ENCODE measurements at regions not wholly inside any gene's neighbourhood (a gene's known extent, or its start where the extent isn't known, plus 50 kb on each side); places are given as distances from the start of the nearest gene placed in this dataset.

DNA sequence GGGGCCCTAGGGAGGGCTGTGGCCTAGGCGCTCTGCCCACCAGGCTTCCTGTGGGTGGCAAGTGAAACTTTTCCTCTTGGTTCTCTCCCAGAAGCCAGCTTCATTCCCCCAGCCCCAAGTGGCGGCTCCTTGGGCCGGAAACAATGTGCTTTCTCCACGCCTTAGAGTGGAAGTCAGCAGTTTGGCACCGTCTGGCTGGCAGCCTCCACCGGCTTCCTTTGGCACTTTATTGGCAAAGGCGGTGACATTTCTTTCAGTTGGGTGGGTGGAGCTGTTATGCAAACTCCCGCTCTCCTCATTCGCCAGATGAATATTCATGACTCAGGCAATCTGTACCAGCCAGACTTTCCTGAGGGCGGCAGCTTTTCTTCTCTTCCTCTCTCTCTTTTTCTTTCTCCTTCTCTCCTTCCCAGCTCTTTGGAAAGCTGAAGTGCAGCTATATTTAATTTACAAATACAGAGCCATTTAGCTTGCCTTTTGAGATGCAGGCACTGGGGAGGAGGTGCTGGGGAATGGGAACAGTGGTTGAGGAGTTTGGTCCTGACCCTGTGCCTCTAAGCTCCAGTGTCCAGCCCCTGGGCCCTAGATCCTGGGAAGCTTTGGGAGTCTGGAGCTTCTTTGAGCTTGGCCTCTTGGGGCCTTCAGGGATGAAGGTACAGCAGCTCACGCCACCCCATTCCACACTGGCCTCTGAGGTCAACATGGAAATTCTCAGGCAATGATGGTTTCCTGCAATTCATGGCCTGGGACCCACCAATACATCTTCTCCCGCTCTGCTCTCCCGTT lies 67.8 kb upstream of the POU3F1 start:
- DNase-seq (ENCODE audit: low read depth in 1 of 2, low spot score in 1 of 2): no peak
- TF ChIP-seq JUND (IDR thresholded peaks at IDR 0.05; ENCODE audit: low read depth): no peak
- in situ Hi-C loops (cut with HindIII; ENCODE audit: low pct_unique_long_range_greater_than_20kb, low sequenced_read_pairs): no loop called here

DNA sequence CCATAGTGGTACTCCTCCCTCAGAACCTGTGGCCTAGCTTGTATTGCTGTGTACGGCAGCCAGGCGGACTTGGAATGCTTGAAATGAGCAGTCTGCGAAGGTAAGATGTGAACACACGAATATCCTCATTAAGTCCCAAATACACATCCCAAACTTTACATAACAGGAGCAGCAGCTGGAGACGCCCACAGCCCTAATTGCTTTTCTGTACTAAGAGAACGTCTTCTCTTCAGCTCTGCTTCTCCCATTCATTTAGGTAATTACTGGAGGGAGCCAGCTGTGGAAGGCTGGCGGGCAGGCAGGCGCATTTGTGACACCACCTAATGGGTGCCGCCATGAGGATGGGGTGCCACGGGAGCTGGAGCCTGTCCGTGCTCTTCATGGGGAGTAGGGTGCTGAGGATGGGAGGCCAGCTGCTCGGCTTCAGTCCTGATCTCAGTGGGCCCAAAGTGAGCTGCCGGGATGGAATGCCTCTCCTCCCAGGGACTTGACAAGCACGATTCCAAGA lies 66.6 kb upstream of the POU3F1 start:
- in situ Hi-C loops (cut with HindIII; ENCODE audit: low pct_unique_long_range_greater_than_20kb, low sequenced_read_pairs): no loop called here
- TF ChIP-seq JUND (IDR thresholded peaks at IDR 0.05; ENCODE audit: low read depth): no peak
- DNase-seq (ENCODE audit: low read depth in 1 of 2, low spot score in 1 of 2): no peak

- DNase-seq (ENCODE audit: low read depth in 1 of 2, low spot score in 1 of 2): no peak
- in situ Hi-C loops (cut with HindIII; ENCODE audit: low pct_unique_long_range_greater_than_20kb, low sequenced_read_pairs): no loop called here
- TF ChIP-seq JUND (IDR thresholded peaks at IDR 0.05; ENCODE audit: low read depth): no peak
Measured at GRCh38 chr1:38111589-38111988, 65.0 kb upstream of the POU3F1 start.

- in situ Hi-C loops (cut with HindIII; ENCODE audit: low pct_unique_long_range_greater_than_20kb, low sequenced_read_pairs): no loop called here
- no peak for DNase-seq (ENCODE audit: low read depth in 1 of 2, low spot score in 1 of 2)
- no peak for TF ChIP-seq JUND (IDR thresholded peaks at IDR 0.05; ENCODE audit: low read depth)
Measured at GRCh38 chr1:38105267-38105666, 58.7 kb upstream of the POU3F1 start.

DNA sequence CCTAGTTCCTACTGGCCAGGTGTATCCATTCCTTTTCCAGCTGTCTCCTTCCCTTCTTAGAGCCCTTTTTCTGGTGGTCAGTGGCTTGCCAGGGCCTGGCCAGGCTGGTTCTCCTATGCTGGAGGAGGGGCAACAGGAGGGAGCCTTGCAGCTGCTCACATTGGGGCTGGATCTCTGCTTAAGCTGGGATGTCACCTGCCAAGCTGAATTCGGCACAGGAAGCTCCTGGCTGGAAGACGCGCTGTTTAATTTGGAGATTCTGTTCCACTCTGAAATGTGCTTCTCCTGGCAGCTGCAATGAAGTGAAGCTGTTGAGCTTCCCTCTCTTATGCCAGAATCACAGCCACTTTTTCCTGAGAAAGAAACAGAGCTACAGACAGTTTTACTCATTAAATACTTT lies 56.0 kb upstream of the POU3F1 start:
- no peak for DNase-seq (ENCODE audit: low read depth in 1 of 2, low spot score in 1 of 2)
- no peak for TF ChIP-seq JUND (IDR thresholded peaks at IDR 0.05; ENCODE audit: low read depth)
- in situ Hi-C loops (cut with HindIII; ENCODE audit: low pct_unique_long_range_greater_than_20kb, low sequenced_read_pairs): no loop called here

DNA sequence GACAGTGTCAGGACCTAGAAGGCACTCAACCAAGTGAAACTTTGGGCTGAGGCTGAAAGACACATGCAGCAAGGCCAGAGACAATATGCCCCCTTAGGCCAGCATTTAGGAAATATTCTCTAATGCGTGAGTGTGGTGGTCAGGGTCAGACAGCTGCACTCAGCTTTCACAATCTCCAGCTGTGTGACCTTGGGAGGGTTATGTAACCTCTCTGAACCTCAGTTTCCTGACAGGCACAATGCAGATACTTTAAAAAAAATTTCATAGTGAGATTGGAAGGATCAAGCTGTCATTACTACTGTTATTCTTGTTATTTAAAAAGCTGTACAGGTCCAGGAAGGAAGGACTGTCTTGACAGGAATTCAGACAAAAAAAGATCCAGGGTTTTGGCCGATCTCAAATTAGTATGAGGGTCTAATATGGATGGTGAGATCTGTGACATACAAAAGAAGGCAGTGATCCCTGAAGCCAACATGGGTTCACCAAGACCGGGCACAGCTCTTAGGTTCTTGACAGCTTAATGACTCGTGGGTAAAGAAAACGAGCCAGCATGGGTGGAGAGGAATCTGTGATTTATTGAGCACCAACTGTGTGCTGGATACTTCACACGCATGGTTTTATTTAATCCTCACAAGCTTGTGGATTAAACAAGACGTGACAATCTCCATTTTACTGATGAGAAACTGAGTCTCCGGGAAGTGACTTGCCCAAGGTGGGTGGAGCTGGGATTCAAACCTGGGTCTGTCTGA lies 54.6 kb upstream of the POU3F1 start:
- no peak for TF ChIP-seq JUND (IDR thresholded peaks at IDR 0.05; ENCODE audit: low read depth)
- no peak for DNase-seq (ENCODE audit: low read depth in 1 of 2, low spot score in 1 of 2)
- in situ Hi-C loops (cut with HindIII; ENCODE audit: low pct_unique_long_range_greater_than_20kb, low sequenced_read_pairs): no loop called here

DNA sequence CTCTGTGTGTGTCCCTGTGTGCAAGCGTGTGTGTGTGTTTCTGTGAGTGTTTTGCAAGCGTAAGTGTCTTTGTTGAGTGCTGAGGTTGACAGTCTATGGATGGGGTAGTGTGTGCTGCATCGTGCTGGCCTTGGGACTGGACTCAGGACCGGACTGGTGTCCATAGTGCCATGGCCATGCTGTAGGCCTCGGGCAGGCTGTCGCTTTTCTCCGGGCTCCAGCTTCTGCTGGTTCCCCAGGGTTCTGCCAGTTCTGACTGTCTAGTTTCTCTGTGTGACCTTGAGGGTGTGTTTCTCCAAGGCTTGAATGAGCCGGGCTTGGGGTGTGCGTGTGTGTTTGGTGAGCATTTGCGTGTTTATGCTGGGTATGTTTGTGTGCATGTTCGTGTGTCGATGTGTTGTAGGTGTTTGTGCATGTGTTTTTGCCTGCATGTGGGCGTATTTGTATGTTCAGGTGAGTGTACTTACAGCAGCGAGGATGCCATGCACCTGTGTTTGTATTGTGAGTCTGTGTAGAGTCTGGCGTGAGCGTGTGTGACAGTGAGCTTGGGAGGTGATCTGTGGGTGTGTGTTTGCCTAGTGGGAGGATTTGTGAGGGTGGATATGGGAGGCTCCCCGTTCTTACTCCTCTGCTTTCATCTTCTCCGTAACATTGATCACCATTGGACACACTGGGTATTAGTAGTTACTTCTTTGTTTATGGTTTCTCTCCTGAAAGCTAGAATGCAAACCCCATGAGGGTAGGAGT lies 51.7 kb upstream of the POU3F1 start:
- TF ChIP-seq JUND (IDR thresholded peaks at IDR 0.05; ENCODE audit: low read depth): no peak
- no peak for DNase-seq (ENCODE audit: low read depth in 1 of 2, low spot score in 1 of 2)
- in situ Hi-C loops (cut with HindIII; ENCODE audit: low pct_unique_long_range_greater_than_20kb, low sequenced_read_pairs): no loop called here

DNA sequence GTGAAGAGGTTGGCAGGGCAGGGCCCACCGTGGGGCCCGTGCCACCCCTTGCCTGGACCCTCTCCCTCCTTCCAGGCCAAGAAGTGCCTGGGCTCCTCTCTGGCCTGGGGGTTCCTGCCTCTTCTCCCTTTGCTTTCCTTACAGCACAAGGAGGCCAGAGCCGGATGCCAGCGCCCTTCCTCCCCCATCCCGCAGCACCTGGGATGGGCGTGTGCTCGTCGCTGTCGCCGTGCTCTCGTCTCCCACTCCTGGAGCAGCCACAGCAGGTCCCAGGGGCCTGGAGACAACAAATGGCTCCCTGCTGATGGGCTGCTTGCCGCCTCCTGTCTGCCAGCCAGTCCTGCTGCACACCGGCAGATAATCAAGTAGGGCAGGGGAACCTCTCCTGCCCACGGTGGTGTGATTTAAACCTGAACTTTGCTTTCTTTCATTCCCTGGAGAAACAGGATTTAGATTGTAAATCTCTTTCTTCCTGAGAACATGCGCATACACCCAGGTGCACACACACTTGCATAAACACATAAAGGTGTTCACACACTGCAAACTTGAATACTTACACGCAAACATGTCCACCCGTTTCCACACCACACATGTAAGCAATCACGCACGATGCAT lies 50.8 kb upstream of the POU3F1 start:
- in situ Hi-C loops (cut with HindIII; ENCODE audit: low pct_unique_long_range_greater_than_20kb, low sequenced_read_pairs): no loop called here
- DNase-seq (ENCODE audit: low read depth in 1 of 2, low spot score in 1 of 2): no peak
- TF ChIP-seq JUND (IDR thresholded peaks at IDR 0.05; ENCODE audit: low read depth): no peak
